ENCODE measurements at regions not wholly inside any gene's neighbourhood (a gene's known extent, or its start where the extent isn't known, plus 50 kb on each side); places are given as distances from the start of the nearest gene placed in this dataset.

GRCh38 chr10:108515821-108516220, 1351.3 kb upstream of the SORCS1 start:
- Mint-ChIP-seq H3K9me3 (ENCODE audit: unreplicated experiment) (no peaks in the 10 kb centered on the region), H3K27me3 (ENCODE audit: insufficient read depth, unreplicated experiment) (no peaks in the 10 kb centered on the region), H3K4me3 (ENCODE audit: unreplicated experiment) (no peak overlapping the region), H3K27ac (ENCODE audit: low read depth, unreplicated experiment) (no peak overlapping the region), H3K4me1 (ENCODE audit: insufficient read depth, unreplicated experiment) (no peaks in the 10 kb centered on the region), H3K36me3 (ENCODE audit: insufficient read depth, unreplicated experiment) (no peaks in the 10 kb centered on the region)
- no TSS peak for BruUV-seq (replicated peaks)
- intact Hi-C loops (cut with micrococcal nuclease): no loop called here
- POLR2A ChIA-PET: no interaction called here
- TF ChIP-seq CTCF (IDR thresholded peaks at IDR 0.05; ENCODE audit: unreplicated experiment): no peak
- CTCF ChIA-PET: interaction anchor here (0.6 kb wide), 1 partner anchor 746 kb away, joined by 3 read pairs; no protein-coding TSS in a partner anchor
- DNase-seq (ENCODE audit: unreplicated experiment): no peak

- no peaks in the 10 kb centered on the region for H3K4me1 Mint-ChIP-seq (ENCODE audit: insufficient read depth, unreplicated experiment)
- H3K27me3 Mint-ChIP-seq (ENCODE audit: insufficient read depth, unreplicated experiment): no peaks in the 10 kb centered on the region
- no peak overlapping the region for H3K27ac Mint-ChIP-seq (ENCODE audit: low read depth, unreplicated experiment)
- ChIA-PET CTCF (no interaction called here), POLR2A (no interaction called here)
- H3K4me3 Mint-ChIP-seq (ENCODE audit: unreplicated experiment): no peak overlapping the region
- intact Hi-C loops (cut with micrococcal nuclease): no loop called here
- peaks cover 2% of the 10 kb centered on the region for H3K9me3 Mint-ChIP-seq (ENCODE audit: unreplicated experiment)
- no TSS peak for BruUV-seq (replicated peaks)
- no peak for DNase-seq (ENCODE audit: unreplicated experiment)
- no peak for TF ChIP-seq CTCF (IDR thresholded peaks at IDR 0.05; ENCODE audit: unreplicated experiment)
- no peaks in the 10 kb centered on the region for H3K36me3 Mint-ChIP-seq (ENCODE audit: insufficient read depth, unreplicated experiment)
Measured at GRCh38 chr10:108500396-108500795, 1335.9 kb upstream of the SORCS1 start.

- Mint-ChIP-seq H3K4me1 (ENCODE audit: insufficient read depth, unreplicated experiment) (no peaks in the 10 kb centered on the region), H3K27ac (ENCODE audit: low read depth, unreplicated experiment) (no peak overlapping the region), H3K27me3 (ENCODE audit: insufficient read depth, unreplicated experiment) (no peaks in the 10 kb centered on the region), H3K4me3 (ENCODE audit: unreplicated experiment) (no peak overlapping the region), H3K9me3 (ENCODE audit: unreplicated experiment) (no peaks in the 10 kb centered on the region), H3K36me3 (ENCODE audit: insufficient read depth, unreplicated experiment) (no peaks in the 10 kb centered on the region)
- DNase-seq (ENCODE audit: unreplicated experiment): no peak
- ChIA-PET CTCF (no interaction called here), POLR2A (no interaction called here)
- intact Hi-C loops (cut with micrococcal nuclease): no loop called here
- BruUV-seq (replicated peaks): no TSS peak
- TF ChIP-seq CTCF (IDR thresholded peaks at IDR 0.05; ENCODE audit: unreplicated experiment): no peak
Measured at GRCh38 chr10:108496106-108496505, 1331.6 kb upstream of the SORCS1 start.

GRCh38 chr10:108490944-108491343, 1326.4 kb upstream of the SORCS1 start:
- H3K4me1 Mint-ChIP-seq (ENCODE audit: insufficient read depth, unreplicated experiment): no peaks in the 10 kb centered on the region
- no peak for TF ChIP-seq CTCF (IDR thresholded peaks at IDR 0.05; ENCODE audit: unreplicated experiment)
- ChIA-PET CTCF (interaction anchor here (0.6 to 0.8 kb wide), 3 partner anchors 128 to 1866 kb away, joined by 3 read pairs; no protein-coding TSS in a partner anchor), POLR2A (no interaction called here)
- H3K36me3 Mint-ChIP-seq (ENCODE audit: insufficient read depth, unreplicated experiment): no peaks in the 10 kb centered on the region
- H3K9me3 Mint-ChIP-seq (ENCODE audit: unreplicated experiment): no peaks in the 10 kb centered on the region
- no peaks in the 10 kb centered on the region for H3K27me3 Mint-ChIP-seq (ENCODE audit: insufficient read depth, unreplicated experiment)
- no peak for DNase-seq (ENCODE audit: unreplicated experiment)
- no peak overlapping the region for H3K27ac Mint-ChIP-seq (ENCODE audit: low read depth, unreplicated experiment)
- H3K4me3 Mint-ChIP-seq (ENCODE audit: unreplicated experiment): no peak overlapping the region
- intact Hi-C loops (cut with micrococcal nuclease): no loop called here
- no TSS peak for BruUV-seq (replicated peaks)

All from MCF 10A (cell line).